ENCODE measurements at regions not wholly inside any gene's neighbourhood (a gene's known extent, or its start where the extent isn't known, plus 50 kb on each side); places are given as distances from the start of the nearest gene placed in this dataset.
A peak's percentile ranks its signal among the peaks of the same experiment; 100 is the strongest.
"Not testable (repeated sequence)": the region's sequence is repeated elsewhere in the genome, so short reads cannot be mapped to it uniquely, and the experiment has no call there.

- peak overlapping the region; percentile 67 for H3K4me2 ChIP-seq
- no peaks in the 10 kb centered on the region for H4K20me1 ChIP-seq (ENCODE audit: insufficient read depth, poor library complexity, severe bottlenecking)
- H3K27me3 ChIP-seq = no peaks in the 10 kb centered on the region
- peak overlapping the region; percentile 40 for H2AFZ ChIP-seq
- H3K9me2 ChIP-seq (replicated peaks; ENCODE audit: insufficient read depth) = no peaks in the 10 kb centered on the region
- DNase-seq (ENCODE audit: low spot score) = peak; percentile 7
- 19% methylated on average over 2 of the region's 2 CpGs for WGBS (ENCODE audit: low lambda C conversion rate, missing lambda C conversion rate)
- H3K4me3 ChIP-seq = peak overlapping the region; percentile 25
- H3K27ac ChIP-seq = no peak overlapping the region
- no peaks in the 10 kb centered on the region for H3K4me1 ChIP-seq (ENCODE audit: insufficient read depth)
- TF ChIP-seq EZH2phosphoT487 (IDR thresholded peaks at IDR 0.05; ENCODE audit: low read depth, severe bottlenecking, unreplicated experiment) (no peak), EZH2 (IDR thresholded peaks at IDR 0.05; ENCODE audit: borderline replicate concordance) (no peak), CTCF (IDR thresholded peaks at IDR 0.05; ENCODE audit: poor library complexity) (peak; percentile 67)
- no peaks in the 10 kb centered on the region for H3K79me2 ChIP-seq
- no peaks in the 10 kb centered on the region for H3K36me3 ChIP-seq (replicated peaks; ENCODE audit: insufficient read depth, low read depth)
- H3K9me3 ChIP-seq (ENCODE audit: low read depth) = no peaks in the 10 kb centered on the region
Observed at GRCh38 chr4:116180157-116180601, 905.2 kb downstream of the TRAM1L1 start.

DNA sequence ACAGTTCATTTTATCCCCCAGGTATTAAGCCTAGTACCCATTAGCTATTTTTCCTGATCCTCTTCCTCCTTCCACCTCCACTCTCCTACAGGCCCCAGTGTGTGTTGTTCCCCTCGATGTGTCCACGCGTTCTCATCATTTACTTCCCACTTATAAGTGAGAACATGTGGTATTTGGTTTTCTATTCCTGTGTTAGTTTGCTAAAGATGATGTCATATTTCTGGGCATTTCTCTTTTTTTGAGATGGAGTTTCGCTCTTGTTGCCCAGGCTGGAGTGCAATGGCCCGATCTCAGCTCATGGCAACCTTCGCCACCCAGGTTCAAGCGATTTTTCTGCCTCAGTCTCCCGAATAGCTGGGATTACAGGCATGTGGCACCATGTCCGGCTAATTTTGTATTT, 934.0 kb downstream of the TRAM1L1 start:
- H3K4me3 ChIP-seq; DNase-seq (ENCODE audit: low spot score); H2AFZ ChIP-seq; H3K79me2 ChIP-seq; H3K4me1 ChIP-seq (ENCODE audit: insufficient read depth); H4K20me1 ChIP-seq (ENCODE audit: insufficient read depth, poor library complexity, severe bottlenecking); H3K27ac ChIP-seq; H3K9me2 ChIP-seq (replicated peaks; ENCODE audit: insufficient read depth); H3K9me3 ChIP-seq (ENCODE audit: low read depth); H3K4me2 ChIP-seq; H3K27me3 ChIP-seq; H3K36me3 ChIP-seq (replicated peaks; ENCODE audit: insufficient read depth, low read depth): not testable (repeated sequence)
- 95% methylated on average over 9 of the region's 9 CpGs for WGBS (ENCODE audit: low lambda C conversion rate, missing lambda C conversion rate)

DNA sequence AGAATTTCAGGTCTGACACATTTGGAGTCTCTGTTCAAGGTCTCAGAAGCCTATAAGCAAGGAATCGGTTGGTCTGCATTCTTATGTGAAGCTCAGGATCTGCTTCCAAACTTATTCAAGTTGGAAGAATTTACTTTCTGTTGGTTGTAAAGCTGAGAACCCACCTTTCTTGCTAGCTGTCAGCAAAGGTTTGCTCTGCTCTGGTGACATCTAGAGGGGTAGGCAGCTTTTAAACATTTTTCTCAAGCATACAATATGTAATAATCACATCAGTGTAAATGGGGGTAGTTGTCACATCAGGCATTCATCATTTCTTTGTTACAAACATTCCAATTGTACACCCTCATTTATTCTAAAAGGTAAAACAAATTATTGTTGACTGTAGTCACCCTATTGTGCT, 935.2 kb downstream of the TRAM1L1 start:
- Histone ChIP-seq H3K4me3 (no peak overlapping the region), H3K79me2 (no peaks in the 10 kb centered on the region), H2AFZ (no peak overlapping the region), H3K27me3 (no peaks in the 10 kb centered on the region), H3K27ac (no peak overlapping the region), H3K4me2 (no peak overlapping the region), H4K20me1 (ENCODE audit: insufficient read depth, poor library complexity, severe bottlenecking) (no peaks in the 10 kb centered on the region), H3K9me2 (replicated peaks; ENCODE audit: insufficient read depth) (no peaks in the 10 kb centered on the region), H3K36me3 (replicated peaks; ENCODE audit: insufficient read depth, low read depth) (no peaks in the 10 kb centered on the region), H3K9me3 (ENCODE audit: low read depth) (no peaks in the 10 kb centered on the region), H3K4me1 (ENCODE audit: insufficient read depth) (no peaks in the 10 kb centered on the region)
- DNase-seq (ENCODE audit: low spot score) = no peak
- 74% methylated on average over 1 of the region's 1 CpG for WGBS (ENCODE audit: low lambda C conversion rate, missing lambda C conversion rate)
- TF ChIP-seq EZH2phosphoT487 (IDR thresholded peaks at IDR 0.05; ENCODE audit: low read depth, severe bottlenecking, unreplicated experiment) (no peak), CTCF (IDR thresholded peaks at IDR 0.05; ENCODE audit: poor library complexity) (no peak), EZH2 (IDR thresholded peaks at IDR 0.05; ENCODE audit: borderline replicate concordance) (no peak)

DNA sequence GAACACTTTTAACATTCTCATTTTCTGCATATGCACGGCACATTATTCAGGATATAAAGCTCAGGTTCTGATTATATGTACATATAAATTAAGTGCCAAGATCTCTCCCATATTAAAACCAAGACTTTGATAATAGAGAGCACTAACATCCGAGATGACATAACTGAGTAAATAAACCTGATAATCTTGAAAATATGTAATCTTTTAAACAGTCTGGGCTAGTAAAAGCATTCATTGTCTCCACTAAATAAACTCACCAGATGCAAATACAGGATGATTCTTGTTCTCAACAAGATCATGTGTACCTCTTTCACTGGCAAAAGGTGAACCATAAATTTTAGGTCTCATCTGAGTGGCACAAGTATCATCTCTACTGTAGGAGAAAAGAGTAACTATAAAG, 942.2 kb downstream of the TRAM1L1 start:
- Histone ChIP-seq H3K4me1 (ENCODE audit: insufficient read depth) (no peaks in the 10 kb centered on the region), H3K4me3 (no peak overlapping the region)
- 60% methylated on average over 2 of the region's 2 CpGs for WGBS (ENCODE audit: low lambda C conversion rate, missing lambda C conversion rate)

More for the DNA sequence above, 942.2 kb downstream of the TRAM1L1 start:
- H3K79me2 ChIP-seq = no peaks in the 10 kb centered on the region
- TF ChIP-seq CTCF (IDR thresholded peaks at IDR 0.05; ENCODE audit: poor library complexity) = no peak
- no peak for TF ChIP-seq EZH2 (IDR thresholded peaks at IDR 0.05; ENCODE audit: borderline replicate concordance)
- no peak for TF ChIP-seq EZH2phosphoT487 (IDR thresholded peaks at IDR 0.05; ENCODE audit: low read depth, severe bottlenecking, unreplicated experiment)
- H3K9me2 ChIP-seq (replicated peaks; ENCODE audit: insufficient read depth) = no peaks in the 10 kb centered on the region
- no peaks in the 10 kb centered on the region for H3K36me3 ChIP-seq (replicated peaks; ENCODE audit: insufficient read depth, low read depth)
- H3K27me3 ChIP-seq = no peaks in the 10 kb centered on the region
- H3K27ac ChIP-seq = no peak overlapping the region
- H3K9me3 ChIP-seq (ENCODE audit: low read depth) = no peaks in the 10 kb centered on the region
- H3K4me2 ChIP-seq = no peak overlapping the region
- DNase-seq (ENCODE audit: low spot score) = no peak
- H2AFZ ChIP-seq = no peak overlapping the region
- H4K20me1 ChIP-seq (ENCODE audit: insufficient read depth, poor library complexity, severe bottlenecking) = no peaks in the 10 kb centered on the region

Measured in hepatocyte (in vitro differentiated cells).